Liver (tissue), 8 donors: ENCODE measurements at regions not wholly inside any gene's neighbourhood (a gene's known extent, or its start where the extent isn't known, plus 50 kb on each side); places are given as distances from the start of the nearest gene placed in this dataset.

ENCODE experiments used
- DNase-seq: peaks from one replicate; pipeline ENCODE4 v3.0.0-alpha.2; 2017; ENCODE audit warnings: low spot score
- H3K27ac ChIP-seq, 2 donors: one replicate each; pipeline ENCODE4 v1.7.0; 2013; ENCODE audit warnings: inconsistent platforms in 2 of 2, low read length in 2 of 2, control low read depth in 1 of 2, low read depth in 1 of 2, mild to moderate bottlenecking in 1 of 2
- H3K27me3 ChIP-seq, 4 donors: one replicate each; pipeline versions ENCODE4 v1.6.1 to v1.7.0; 2013; ENCODE audit warnings: low read length in 3 of 4, inconsistent platforms in 1 of 4, mild to moderate bottlenecking in 1 of 4, moderate library complexity in 1 of 4; ENCODE audit not compliant: control insufficient read depth in 4 of 4, insufficient read depth in 4 of 4
- H3K36me3 ChIP-seq, 4 donors: one replicate each; pipeline versions ENCODE4 v1.6.1 to v1.7.0; 2013; ENCODE audit warnings: low read length in 3 of 4, mild to moderate bottlenecking in 3 of 4, low read depth in 1 of 4, moderate library complexity in 1 of 4; ENCODE audit not compliant: control insufficient read depth in 4 of 4, insufficient read depth in 3 of 4
- H3K4me1 ChIP-seq, 4 donors: one replicate each; pipeline versions ENCODE4 v1.6.1 to v1.7.0; 2013; ENCODE audit warnings: low read length in 3 of 4, mild to moderate bottlenecking in 3 of 4, moderate library complexity in 1 of 4; ENCODE audit not compliant: control insufficient read depth in 4 of 4, insufficient read depth in 4 of 4
- H3K4me3 ChIP-seq, 3 donors: one replicate each; pipeline versions ENCODE4 v1.6.1 to v1.7.0; 2013; ENCODE audit warnings: low read length in 3 of 3, control low read depth in 1 of 3, low read depth in 1 of 3, mild to moderate bottlenecking in 1 of 3
- H3K9ac ChIP-seq, 2 donors: one replicate each; pipeline ENCODE4 v1.7.0; 2013; ENCODE audit warnings: low read length in 2 of 2, mild to moderate bottlenecking in 2 of 2, moderate library complexity in 2 of 2, control low read depth in 1 of 2, low read depth in 1 of 2
- H3K9me3 ChIP-seq, 4 donors: one replicate each; pipeline versions ENCODE4 v1.6.1 to v1.7.0; 2013; ENCODE audit warnings: low read length in 3 of 4; ENCODE audit not compliant: control insufficient read depth in 4 of 4
- ATF3 ChIP-seq: IDR thresholded peaks from 2 replicates; pipeline ENCODE4 v1.6.1; 2016; ENCODE audit warnings: antibody characterized with exemption
- FOXA1 ChIP-seq: IDR thresholded peaks from 2 replicates; pipeline ENCODE4 v1.6.1; 2016; ENCODE audit warnings: antibody characterized with exemption
- FOXA2 ChIP-seq: IDR thresholded peaks from 2 replicates; pipeline ENCODE4 v1.6.1; 2016; ENCODE audit warnings: antibody characterized with exemption
- GABPA ChIP-seq, 2 donors: IDR thresholded peaks in 1 of 2; conservative IDR thresholded peaks in 1 of 2; 2 replicates each; pipeline ENCODE4 v1.6.1; 2016; ENCODE audit warnings: antibody characterized with exemption in 2 of 2, mild to moderate bottlenecking in 1 of 2, moderate library complexity in 1 of 2
- HNF4A ChIP-seq, 2 donors: conservative IDR thresholded peaks; 2 replicates each; pipeline ENCODE4 v1.6.1; 2016; ENCODE audit warnings: antibody characterized with exemption in 2 of 2, mild to moderate bottlenecking in 2 of 2
- HNF4G ChIP-seq: IDR thresholded peaks from 2 replicates; pipeline ENCODE4 v1.6.1; 2016; ENCODE audit warnings: antibody characterized with exemption
- JUND ChIP-seq, 2 donors: IDR thresholded peaks; 2 replicates each; pipeline ENCODE4 v1.6.1; 2016; ENCODE audit warnings: antibody characterized with exemption in 2 of 2
- NR2F2 ChIP-seq: IDR thresholded peaks from 2 replicates; pipeline ENCODE4 v1.6.1; 2016; ENCODE audit warnings: antibody characterized with exemption
- RAD21 ChIP-seq, 2 donors: IDR thresholded peaks; 2 replicates each; pipeline ENCODE4 v1.6.1; 2016; ENCODE audit warnings: antibody characterized with exemption in 2 of 2, mild to moderate bottlenecking in 2 of 2
- RXRA ChIP-seq, 2 donors: IDR thresholded peaks; 2 replicates each; pipeline ENCODE4 v1.6.1; 2017 to 2018; ENCODE audit warnings: antibody characterized with exemption in 2 of 2, mild to moderate bottlenecking in 1 of 2
- SP1 ChIP-seq: IDR thresholded peaks from 2 replicates; pipeline ENCODE4 v1.6.1; 2018; ENCODE audit warnings: antibody characterized with exemption, mild to moderate bottlenecking
- TAF1 ChIP-seq: conservative IDR thresholded peaks from 2 replicates; pipeline ENCODE4 v1.6.1; 2016; ENCODE audit warnings: antibody characterized with exemption, mild to moderate bottlenecking
- YY1 ChIP-seq: IDR thresholded peaks from 2 replicates; pipeline ENCODE4 v1.6.1; 2016; ENCODE audit warnings: antibody characterized with exemption, mild to moderate bottlenecking
- WGBS: extraction: QIAGEN DNeasy Blood & Tissue Kit; methylation state at CpG from one replicate; pipeline ENCODE4 v1.1.7; 2013; 5-methylcytosine and 5-hydroxymethylcytosine counted together
- TF ChIP-seq, protein P1 (sequence below): IDR thresholded peaks from 2 replicates; pipeline ENCODE4 v1.6.1; 2016; ENCODE audit warnings: antibody characterized with exemption
- TF ChIP-seq, protein P2 (sequence below): fragments of 150-350 bp; IDR thresholded peaks from 2 replicates; pipeline ENCODE4 v1.5.1; 2017; ENCODE audit warnings: improper control_type of control experiment, low read depth, low read length; ENCODE audit not compliant: missing input control
- TF ChIP-seq, protein P3 (sequence below): IDR thresholded peaks from 2 replicates; pipeline ENCODE4 v1.6.1; 2016; ENCODE audit warnings: antibody characterized with exemption
- TF ChIP-seq, protein P4 (sequence below): IDR thresholded peaks from 2 replicates; pipeline ENCODE4 v1.6.1; 2016; ENCODE audit warnings: antibody characterized with exemption, mild to moderate bottlenecking
- donor health status: healthy.
- donor health status: healthy.
- donor health status: healthy.
- donor health status: healthy.
- donor health status: healthy.

GRCh38 chr10:24086296-24087086 lies 122.4 kb upstream of the KIAA1217 start:
- Histone ChIP-seq H3K36me3 (no peaks in the 10 kb centered on the region), H3K9me3 (no peaks in the 10 kb centered on the region), H3K4me3 (no peak overlapping the region), H3K27me3 (peaks cover 0 to 3% (median 0%) of the 10 kb centered on the region in 4 donors), H3K27ac (no peak overlapping the region), H3K4me1 (no peaks in the 10 kb centered on the region), H3K9ac (no peak overlapping the region)
- no peak for DNase-seq
- WGBS: 44% methylated on average over 3 of the region's 3 CpGs
- TF ChIP-seq RXRA (IDR thresholded peaks at IDR 0.05): no peak
- peak; percentile 91 for TF ChIP-seq NR2F2
- no peak for TF ChIP-seq GABPA (IDR thresholded peaks at IDR 0.05 in 1 of 2, conservative IDR thresholded peaks at IDR 0.05 in 1 of 2)
- no peak for TF ChIP-seq ATF3

DNA sequence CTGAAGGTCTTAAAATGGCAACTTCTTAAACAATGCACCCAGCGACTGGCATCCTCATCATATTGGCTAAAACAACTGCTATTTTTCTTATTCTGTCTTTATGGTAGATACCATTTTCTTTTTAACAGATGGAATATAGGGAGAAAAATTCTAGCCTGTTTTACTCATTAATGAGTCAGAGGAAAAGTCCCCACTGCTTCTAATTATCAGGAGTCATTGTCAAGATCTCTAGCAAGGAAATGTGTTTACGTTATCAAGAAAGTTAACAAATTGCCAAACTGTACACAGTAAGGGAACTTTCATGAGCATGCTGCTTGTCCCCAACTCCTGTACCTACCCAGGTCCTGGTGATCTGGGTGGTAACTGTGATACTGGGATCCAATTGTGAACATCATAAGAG lies 117.7 kb upstream of the KIAA1217 start:
- Histone ChIP-seq H3K9me3 (no peaks in the 10 kb centered on the region), H3K4me1 (no peaks in the 10 kb centered on the region), H3K9ac (no peak overlapping the region), H3K27ac (no peak overlapping the region), H3K36me3 (no peaks in the 10 kb centered on the region), H3K4me3 (no peak overlapping the region), H3K27me3 (no peaks in the 10 kb centered on the region)
- TF ChIP-seq FOXA2 (no peak), SP1 (no peak), FOXA1 (no peak), NR2F2 (no peak), HNF4A (conservative IDR thresholded peaks at IDR 0.05) (no peak), RXRA (IDR thresholded peaks at IDR 0.05) (no peak), JUND (IDR thresholded peaks at IDR 0.05) (no peak), RAD21 (IDR thresholded peaks at IDR 0.05) (no peak), HNF4G (no peak), TAF1 (no peak)
- TF ChIP-seq, protein P1, sequence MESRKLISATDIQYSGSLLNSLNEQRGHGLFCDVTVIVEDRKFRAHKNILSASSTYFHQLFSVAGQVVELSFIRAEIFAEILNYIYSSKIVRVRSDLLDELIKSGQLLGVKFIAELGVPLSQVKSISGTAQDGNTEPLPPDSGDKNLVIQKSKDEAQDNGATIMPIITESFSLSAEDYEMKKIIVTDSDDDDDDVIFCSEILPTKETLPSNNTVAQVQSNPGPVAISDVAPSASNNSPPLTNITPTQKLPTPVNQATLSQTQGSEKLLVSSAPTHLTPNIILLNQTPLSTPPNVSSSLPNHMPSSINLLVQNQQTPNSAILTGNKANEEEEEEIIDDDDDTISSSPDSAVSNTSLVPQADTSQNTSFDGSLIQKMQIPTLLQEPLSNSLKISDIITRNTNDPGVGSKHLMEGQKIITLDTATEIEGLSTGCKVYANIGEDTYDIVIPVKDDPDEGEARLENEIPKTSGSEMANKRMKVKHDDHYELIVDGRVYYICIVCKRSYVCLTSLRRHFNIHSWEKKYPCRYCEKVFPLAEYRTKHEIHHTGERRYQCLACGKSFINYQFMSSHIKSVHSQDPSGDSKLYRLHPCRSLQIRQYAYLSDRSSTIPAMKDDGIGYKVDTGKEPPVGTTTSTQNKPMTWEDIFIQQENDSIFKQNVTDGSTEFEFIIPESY: no peak
- 64% methylated on average over 2 of the region's 2 CpGs for WGBS
- DNase-seq: no peak

DNA sequence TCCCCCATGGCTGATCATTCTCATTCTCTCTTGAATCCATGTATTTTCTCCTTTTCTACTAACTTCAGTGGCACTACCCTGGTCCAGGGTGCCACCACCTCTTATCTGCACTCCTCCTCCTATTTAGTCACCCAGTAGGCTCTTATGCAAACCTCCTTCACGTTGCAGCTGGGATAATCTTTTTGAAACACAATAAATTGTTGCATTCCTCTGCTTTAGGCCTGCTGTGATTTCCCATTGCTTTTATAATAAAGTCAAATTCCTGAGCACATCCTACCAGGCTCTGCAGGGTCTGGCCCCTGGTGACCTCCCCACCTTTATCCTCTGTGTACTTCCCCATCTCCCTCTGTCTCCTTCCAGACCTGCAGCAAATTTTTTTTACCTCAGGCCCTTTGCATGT lies 112.7 kb upstream of the KIAA1217 start:
- Histone ChIP-seq H3K36me3 (no peaks in the 10 kb centered on the region), H3K27ac (no peak overlapping the region), H3K9me3 (no peaks in the 10 kb centered on the region), H3K4me1 (no peaks in the 10 kb centered on the region), H3K4me3 (no peak overlapping the region), H3K9ac (no peak overlapping the region), H3K27me3 (no peaks in the 10 kb centered on the region)
- TF ChIP-seq TAF1: no peak
- TF ChIP-seq FOXA2: no peak
- TF ChIP-seq NR2F2: no peak
- TF ChIP-seq, protein P2, sequence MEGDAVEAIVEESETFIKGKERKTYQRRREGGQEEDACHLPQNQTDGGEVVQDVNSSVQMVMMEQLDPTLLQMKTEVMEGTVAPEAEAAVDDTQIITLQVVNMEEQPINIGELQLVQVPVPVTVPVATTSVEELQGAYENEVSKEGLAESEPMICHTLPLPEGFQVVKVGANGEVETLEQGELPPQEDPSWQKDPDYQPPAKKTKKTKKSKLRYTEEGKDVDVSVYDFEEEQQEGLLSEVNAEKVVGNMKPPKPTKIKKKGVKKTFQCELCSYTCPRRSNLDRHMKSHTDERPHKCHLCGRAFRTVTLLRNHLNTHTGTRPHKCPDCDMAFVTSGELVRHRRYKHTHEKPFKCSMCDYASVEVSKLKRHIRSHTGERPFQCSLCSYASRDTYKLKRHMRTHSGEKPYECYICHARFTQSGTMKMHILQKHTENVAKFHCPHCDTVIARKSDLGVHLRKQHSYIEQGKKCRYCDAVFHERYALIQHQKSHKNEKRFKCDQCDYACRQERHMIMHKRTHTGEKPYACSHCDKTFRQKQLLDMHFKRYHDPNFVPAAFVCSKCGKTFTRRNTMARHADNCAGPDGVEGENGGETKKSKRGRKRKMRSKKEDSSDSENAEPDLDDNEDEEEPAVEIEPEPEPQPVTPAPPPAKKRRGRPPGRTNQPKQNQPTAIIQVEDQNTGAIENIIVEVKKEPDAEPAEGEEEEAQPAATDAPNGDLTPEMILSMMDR: no peak
- TF ChIP-seq HNF4A (conservative IDR thresholded peaks at IDR 0.05): no peak
- TF ChIP-seq, protein P1: no peak
- TF ChIP-seq YY1: no peak
- TF ChIP-seq FOXA1: no peak
- no peak for TF ChIP-seq JUND (IDR thresholded peaks at IDR 0.05)
- TF ChIP-seq RXRA (IDR thresholded peaks at IDR 0.05): no peak
- TF ChIP-seq GABPA (IDR thresholded peaks at IDR 0.05 in 1 of 2, conservative IDR thresholded peaks at IDR 0.05 in 1 of 2): no peak
- no peak for TF ChIP-seq SP1
- TF ChIP-seq RAD21 (IDR thresholded peaks at IDR 0.05): no peak
- TF ChIP-seq, protein P3, sequence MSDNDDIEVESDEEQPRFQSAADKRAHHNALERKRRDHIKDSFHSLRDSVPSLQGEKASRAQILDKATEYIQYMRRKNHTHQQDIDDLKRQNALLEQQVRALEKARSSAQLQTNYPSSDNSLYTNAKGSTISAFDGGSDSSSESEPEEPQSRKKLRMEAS: no peak
- TF ChIP-seq, protein P4, sequence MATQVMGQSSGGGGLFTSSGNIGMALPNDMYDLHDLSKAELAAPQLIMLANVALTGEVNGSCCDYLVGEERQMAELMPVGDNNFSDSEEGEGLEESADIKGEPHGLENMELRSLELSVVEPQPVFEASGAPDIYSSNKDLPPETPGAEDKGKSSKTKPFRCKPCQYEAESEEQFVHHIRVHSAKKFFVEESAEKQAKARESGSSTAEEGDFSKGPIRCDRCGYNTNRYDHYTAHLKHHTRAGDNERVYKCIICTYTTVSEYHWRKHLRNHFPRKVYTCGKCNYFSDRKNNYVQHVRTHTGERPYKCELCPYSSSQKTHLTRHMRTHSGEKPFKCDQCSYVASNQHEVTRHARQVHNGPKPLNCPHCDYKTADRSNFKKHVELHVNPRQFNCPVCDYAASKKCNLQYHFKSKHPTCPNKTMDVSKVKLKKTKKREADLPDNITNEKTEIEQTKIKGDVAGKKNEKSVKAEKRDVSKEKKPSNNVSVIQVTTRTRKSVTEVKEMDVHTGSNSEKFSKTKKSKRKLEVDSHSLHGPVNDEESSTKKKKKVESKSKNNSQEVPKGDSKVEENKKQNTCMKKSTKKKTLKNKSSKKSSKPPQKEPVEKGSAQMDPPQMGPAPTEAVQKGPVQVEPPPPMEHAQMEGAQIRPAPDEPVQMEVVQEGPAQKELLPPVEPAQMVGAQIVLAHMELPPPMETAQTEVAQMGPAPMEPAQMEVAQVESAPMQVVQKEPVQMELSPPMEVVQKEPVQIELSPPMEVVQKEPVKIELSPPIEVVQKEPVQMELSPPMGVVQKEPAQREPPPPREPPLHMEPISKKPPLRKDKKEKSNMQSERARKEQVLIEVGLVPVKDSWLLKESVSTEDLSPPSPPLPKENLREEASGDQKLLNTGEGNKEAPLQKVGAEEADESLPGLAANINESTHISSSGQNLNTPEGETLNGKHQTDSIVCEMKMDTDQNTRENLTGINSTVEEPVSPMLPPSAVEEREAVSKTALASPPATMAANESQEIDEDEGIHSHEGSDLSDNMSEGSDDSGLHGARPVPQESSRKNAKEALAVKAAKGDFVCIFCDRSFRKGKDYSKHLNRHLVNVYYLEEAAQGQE: no peak
- 29% methylated on average over 1 of the region's 1 CpG for WGBS
- DNase-seq: no peak
